H54 (cell line): ENCODE measurements at regions not wholly inside any gene's neighbourhood (a gene's known extent, or its start where the extent isn't known, plus 50 kb on each side); places are given as distances from the start of the nearest gene placed in this dataset.

Experiments
- DNase-seq: peaks from one replicate; pipeline ENCODE4 v3.0.0; 2011; ENCODE audit warnings: low spot score, mixed read lengths; ENCODE audit not compliant: insufficient read length
- FAIRE-seq: peaks from 3 replicates; lab custom pipeline; 2011; peaks lifted over from hg19 to GRCh38; lab: Jason Lieb, UNC
- POLR2A ChIP-seq: IDR thresholded peaks from 2 replicates; pipeline ENCODE4 v1.6.1; 2011; ENCODE audit warnings: low read depth, mild to moderate bottlenecking, low read length

DNA sequence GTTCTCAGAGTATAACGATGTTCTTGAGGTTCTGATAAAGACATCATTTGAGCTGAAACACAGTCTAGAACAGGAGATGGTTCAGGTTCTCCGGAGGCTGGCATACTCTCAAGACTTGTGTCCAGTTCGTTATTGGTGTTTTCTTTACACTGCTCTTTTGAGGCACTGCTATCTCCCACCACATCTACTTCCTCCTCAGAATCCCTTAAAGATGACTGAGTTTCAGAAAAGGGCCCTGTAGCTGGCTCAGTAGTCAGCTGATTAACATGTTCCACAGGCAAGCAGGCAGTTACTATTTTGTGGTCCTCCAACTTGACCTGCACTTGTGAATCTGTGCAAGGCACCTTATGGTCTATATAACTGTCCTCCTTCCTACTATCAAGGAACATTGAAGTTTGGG is 50.2 kb downstream of the ZZZ3 start:
- TF ChIP-seq POLR2A = no peak
- DNase-seq (no peak), FAIRE-seq (no peak)

GRCh38 chr1:77631751-77632150 is 50.7 kb downstream of the ZZZ3 start:
- no peak for DNase-seq
- FAIRE-seq = peak; percentile 61
- TF ChIP-seq POLR2A = no peak

DNA sequence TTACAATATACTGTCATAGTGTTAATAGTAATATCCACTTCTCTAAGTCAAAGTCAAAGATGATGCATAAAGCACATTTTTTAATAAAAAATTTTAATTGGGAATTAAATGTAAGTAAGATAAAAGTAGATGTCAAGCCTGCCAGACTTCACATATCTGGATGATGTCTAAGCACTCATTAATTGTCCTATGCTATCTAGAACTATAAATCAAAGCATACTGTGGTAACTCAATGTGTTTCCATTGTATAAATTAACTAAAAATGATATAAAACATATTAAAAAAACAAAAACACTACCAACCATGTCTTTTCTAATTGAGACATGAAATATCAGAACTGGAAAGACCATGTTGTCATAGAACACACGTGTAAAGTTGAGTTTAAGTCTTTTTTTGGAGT is 51.2 kb downstream of the ZZZ3 start:
- FAIRE-seq (no peak), DNase-seq (no peak)
- no peak for TF ChIP-seq POLR2A

- TF ChIP-seq POLR2A = no peak
- DNase-seq = no peak
- FAIRE-seq = no peak
These were observed 54.4 kb downstream of the ZZZ3 start for GRCh38 chr1:77627978-77628570.

GRCh38 chr1:77625250-77625649 is 57.2 kb downstream of the ZZZ3 start:
- no peak for FAIRE-seq
- no peak for TF ChIP-seq POLR2A
- no peak for DNase-seq

DNA sequence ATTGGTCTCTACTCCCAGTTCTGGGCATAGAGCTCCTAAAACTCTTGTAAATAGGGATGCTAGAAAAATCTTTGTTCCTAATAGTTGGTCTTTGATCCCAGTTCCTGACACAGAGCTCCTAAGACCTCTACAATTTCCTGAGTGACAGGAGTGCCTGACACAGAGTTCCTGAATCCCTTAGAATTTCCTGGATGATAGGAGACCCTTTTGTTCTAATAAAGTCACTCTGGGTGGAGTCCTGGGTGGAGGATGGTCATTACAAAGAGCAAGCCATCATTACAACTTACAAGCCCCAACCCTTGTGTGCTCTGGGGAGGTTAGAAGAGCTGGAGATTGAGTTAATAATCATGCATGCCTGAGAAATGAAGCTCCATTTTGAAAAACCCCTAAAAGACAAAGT is 58.4 kb downstream of the ZZZ3 start:
- FAIRE-seq (no peak), DNase-seq (no peak)
- no peak for TF ChIP-seq POLR2A

GRCh38 chr1:77623066-77623465 is 59.4 kb downstream of the ZZZ3 start:
- FAIRE-seq = no peak
- DNase-seq = no peak
- TF ChIP-seq POLR2A = no peak

DNA sequence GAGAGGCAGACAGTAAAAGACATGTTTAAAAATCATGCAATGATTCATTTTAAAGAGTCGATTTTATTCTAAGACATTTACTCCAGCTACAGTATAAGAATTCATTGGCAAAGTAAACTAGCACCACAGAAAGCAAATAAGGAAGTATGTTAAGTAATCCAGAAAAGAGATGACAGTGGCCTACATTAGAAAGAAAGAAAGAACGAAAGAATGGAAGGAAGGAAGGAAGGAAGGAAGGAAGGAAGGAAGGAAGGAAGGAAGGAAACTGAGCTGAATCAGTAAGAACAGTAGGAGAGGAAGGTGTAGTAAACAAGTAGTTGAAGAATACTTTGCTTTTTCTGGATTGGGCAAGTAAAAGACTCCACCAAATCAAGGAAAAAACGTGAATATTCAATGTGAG is 62.2 kb downstream of the ZZZ3 start:
- FAIRE-seq (peak; percentile 15), DNase-seq (no peak)
- TF ChIP-seq POLR2A = no peak

GRCh38 chr1:77614037-77614436 is 68.4 kb downstream of the ZZZ3 start:
- DNase-seq (no peak), FAIRE-seq (no peak)
- TF ChIP-seq POLR2A = no peak
